ENCODE measurements at regions not wholly inside any gene's neighbourhood (a gene's known extent, or its start where the extent isn't known, plus 50 kb on each side); places are given as distances from the start of the nearest gene placed in this dataset.

DNA sequence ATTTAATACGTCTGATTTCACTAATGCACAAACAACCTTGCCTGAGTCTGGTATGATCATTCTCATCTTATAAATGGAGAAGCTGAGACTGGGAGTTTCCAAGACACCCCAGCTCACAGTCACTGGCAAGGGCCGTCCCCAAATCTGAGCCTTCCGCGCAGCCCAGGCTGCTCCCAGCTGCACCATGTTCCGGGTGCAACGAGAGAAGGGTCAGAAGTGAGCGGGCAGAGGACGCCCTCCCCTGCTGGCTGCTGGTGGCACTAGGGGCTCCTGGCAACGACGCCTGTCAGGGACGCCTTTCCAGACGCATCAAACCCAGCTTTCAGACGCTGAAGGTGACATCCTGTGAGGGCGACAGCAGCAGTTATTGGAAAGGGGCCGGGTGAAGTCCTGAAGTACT lies 115.3 kb upstream of the PROKR2 start:
- in situ Hi-C loops (cut with MboI; ENCODE audit: low pct_ligation_motif_present in 1 of 4, low pct_unique_long_range_greater_than_20kb in 1 of 4, low sequenced_read_pairs in 3 of 4) (loop anchor here in 2 of 4 donors (10.0 to 25.0 kb wide), 2 partner anchors 57 to 220 kb away; no protein-coding TSS in a partner anchor), intact Hi-C loops (cut with DNase I; ENCODE audit: low total_unique reads) (no loop called here)
- Histone ChIP-seq H3K4me1 (no peaks in the 10 kb centered on the region), H3K4me3 (no peak overlapping the region), H3K9me3 (no peaks in the 10 kb centered on the region), H3K27me3 (peaks cover 7% of the 10 kb centered on the region), H3K36me3 (no peaks in the 10 kb centered on the region), H3K27ac (no peak overlapping the region)
- 67 to 83% methylated on average over 3 to 15 of the region's 15 CpGs for WGBS, 2 donors (ENCODE audit: low coverage in 1 of 2)
- no peak for DNase-seq
- TF ChIP-seq POLR2A (IDR thresholded peaks at IDR 0.05) (no peak), POLR2AphosphoS5 (IDR thresholded peaks at IDR 0.05) (no peak), EP300 (IDR thresholded peaks at IDR 0.05; ENCODE audit: low read depth) (no peak)
- TF ChIP-seq, protein P1, sequence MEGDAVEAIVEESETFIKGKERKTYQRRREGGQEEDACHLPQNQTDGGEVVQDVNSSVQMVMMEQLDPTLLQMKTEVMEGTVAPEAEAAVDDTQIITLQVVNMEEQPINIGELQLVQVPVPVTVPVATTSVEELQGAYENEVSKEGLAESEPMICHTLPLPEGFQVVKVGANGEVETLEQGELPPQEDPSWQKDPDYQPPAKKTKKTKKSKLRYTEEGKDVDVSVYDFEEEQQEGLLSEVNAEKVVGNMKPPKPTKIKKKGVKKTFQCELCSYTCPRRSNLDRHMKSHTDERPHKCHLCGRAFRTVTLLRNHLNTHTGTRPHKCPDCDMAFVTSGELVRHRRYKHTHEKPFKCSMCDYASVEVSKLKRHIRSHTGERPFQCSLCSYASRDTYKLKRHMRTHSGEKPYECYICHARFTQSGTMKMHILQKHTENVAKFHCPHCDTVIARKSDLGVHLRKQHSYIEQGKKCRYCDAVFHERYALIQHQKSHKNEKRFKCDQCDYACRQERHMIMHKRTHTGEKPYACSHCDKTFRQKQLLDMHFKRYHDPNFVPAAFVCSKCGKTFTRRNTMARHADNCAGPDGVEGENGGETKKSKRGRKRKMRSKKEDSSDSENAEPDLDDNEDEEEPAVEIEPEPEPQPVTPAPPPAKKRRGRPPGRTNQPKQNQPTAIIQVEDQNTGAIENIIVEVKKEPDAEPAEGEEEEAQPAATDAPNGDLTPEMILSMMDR (IDR thresholded peaks at IDR 0.05): no peak

DNA sequence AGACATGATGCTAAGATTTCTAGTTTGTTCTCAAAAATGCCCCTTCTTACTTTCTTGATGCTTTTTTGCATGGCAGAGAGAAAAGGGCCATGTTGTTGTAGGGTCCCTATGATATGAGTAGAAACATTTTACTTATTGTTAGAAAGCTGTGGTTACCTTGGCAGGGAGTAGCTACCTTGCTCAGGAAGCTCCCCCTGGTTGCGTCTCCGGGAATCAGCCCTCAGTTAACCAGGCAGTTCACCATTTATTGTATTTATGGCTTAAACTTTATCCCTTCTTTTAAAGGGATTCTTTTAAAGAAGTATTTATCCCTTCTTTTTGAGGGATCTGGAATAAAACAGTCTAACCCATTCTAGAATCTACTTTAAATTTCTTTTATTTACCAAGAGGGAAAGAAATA lies 113.9 kb upstream of the PROKR2 start:
- in situ Hi-C loops (cut with MboI; ENCODE audit: low pct_ligation_motif_present in 1 of 4, low pct_unique_long_range_greater_than_20kb in 1 of 4, low sequenced_read_pairs in 3 of 4): loop anchor here in 2 of 4 donors (10.0 to 25.0 kb wide), 2 partner anchors 56 to 218 kb away; no protein-coding TSS in a partner anchor
- H3K27ac ChIP-seq: no peak overlapping the region
- no peaks in the 10 kb centered on the region for H3K36me3 ChIP-seq
- TF ChIP-seq POLR2A (IDR thresholded peaks at IDR 0.05) (no peak), POLR2AphosphoS5 (IDR thresholded peaks at IDR 0.05) (no peak), EP300 (IDR thresholded peaks at IDR 0.05; ENCODE audit: low read depth) (no peak)
- TF ChIP-seq, protein P1 (IDR thresholded peaks at IDR 0.05): no peak
- H3K4me1 ChIP-seq: no peaks in the 10 kb centered on the region
- peaks cover 7% of the 10 kb centered on the region for H3K27me3 ChIP-seq
- DNase-seq: no peak
- no peak overlapping the region for H3K4me3 ChIP-seq
- intact Hi-C loops (cut with DNase I; ENCODE audit: low total_unique reads): no loop called here
- H3K9me3 ChIP-seq: no peaks in the 10 kb centered on the region
- WGBS, 2 donors (ENCODE audit: low coverage in 1 of 2): 23 to 39% methylated on average over 2 of the region's 2 CpGs

DNA sequence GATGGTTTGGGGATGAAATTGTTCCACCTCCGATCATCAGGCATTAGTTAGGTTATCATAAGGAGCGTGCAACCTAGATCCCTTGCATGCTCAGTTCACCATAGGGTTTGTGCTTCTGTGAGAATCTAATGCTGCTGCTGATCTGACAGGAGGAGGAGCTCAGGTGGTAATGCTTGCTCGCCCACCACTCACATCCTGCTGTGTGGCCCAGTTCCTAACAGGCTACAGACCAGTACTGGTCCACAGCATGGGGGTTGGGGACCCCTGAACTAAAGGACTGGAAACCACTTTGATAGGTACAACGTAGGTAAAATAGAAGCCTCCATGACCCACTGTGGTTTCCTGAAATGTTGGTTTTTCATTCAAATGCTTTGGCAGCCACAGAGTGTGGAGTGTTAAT lies 109.3 kb upstream of the PROKR2 start:
- H3K9me3 ChIP-seq: no peaks in the 10 kb centered on the region
- no peak for DNase-seq
- no peak overlapping the region for H3K4me3 ChIP-seq
- H3K27ac ChIP-seq: no peak overlapping the region
- TF ChIP-seq POLR2A (IDR thresholded peaks at IDR 0.05) (no peak), POLR2AphosphoS5 (IDR thresholded peaks at IDR 0.05) (no peak), EP300 (IDR thresholded peaks at IDR 0.05; ENCODE audit: low read depth) (no peak)
- TF ChIP-seq, protein P1 (IDR thresholded peaks at IDR 0.05): no peak
- in situ Hi-C loops (cut with MboI; ENCODE audit: low pct_ligation_motif_present in 1 of 4, low pct_unique_long_range_greater_than_20kb in 1 of 4, low sequenced_read_pairs in 3 of 4): loop anchor here in 1 of 4 donors (25.0 kb wide), 1 partner anchor 214 kb away; no protein-coding TSS in a partner anchor
- H3K27me3 ChIP-seq: no peaks in the 10 kb centered on the region
- 75 to 82% methylated on average over 2 to 3 of the region's 4 CpGs for WGBS, 2 donors (ENCODE audit: low coverage in 1 of 2)
- no peaks in the 10 kb centered on the region for H3K36me3 ChIP-seq
- intact Hi-C loops (cut with DNase I; ENCODE audit: low total_unique reads): no loop called here
- no peaks in the 10 kb centered on the region for H3K4me1 ChIP-seq

DNA sequence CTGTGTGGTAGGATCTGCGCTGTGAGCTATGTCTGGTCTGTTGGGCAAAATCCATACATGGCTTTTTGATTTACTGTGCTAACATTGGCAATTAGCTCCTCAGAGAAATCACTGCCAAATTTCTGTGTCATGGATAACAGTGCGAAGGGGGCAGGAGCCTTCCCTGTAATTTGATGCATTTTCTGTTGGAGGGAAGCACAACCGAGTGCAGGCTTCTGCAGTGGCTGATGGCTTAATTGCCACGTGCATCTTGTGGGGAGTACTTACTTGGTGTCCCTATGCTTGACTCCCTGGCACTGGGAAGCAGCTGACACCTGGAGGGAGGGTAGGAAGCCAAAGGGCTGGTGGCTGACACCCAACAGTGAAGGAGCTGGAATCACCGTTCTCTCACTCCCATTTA lies 99.3 kb upstream of the PROKR2 start:
- intact Hi-C loops (cut with DNase I; ENCODE audit: low total_unique reads) (no loop called here), in situ Hi-C loops (cut with MboI; ENCODE audit: low pct_ligation_motif_present in 1 of 4, low pct_unique_long_range_greater_than_20kb in 1 of 4, low sequenced_read_pairs in 3 of 4) (no loop called here)
- no peak for DNase-seq
- Histone ChIP-seq H3K27ac (no peak overlapping the region), H3K9me3 (no peaks in the 10 kb centered on the region), H3K4me1 (no peaks in the 10 kb centered on the region), H3K27me3 (no peaks in the 10 kb centered on the region), H3K36me3 (no peaks in the 10 kb centered on the region), H3K4me3 (no peak overlapping the region)
- TF ChIP-seq POLR2AphosphoS5 (IDR thresholded peaks at IDR 0.05) (no peak), POLR2A (IDR thresholded peaks at IDR 0.05) (no peak), EP300 (IDR thresholded peaks at IDR 0.05; ENCODE audit: low read depth) (no peak)
- TF ChIP-seq, protein P1 (IDR thresholded peaks at IDR 0.05): no peak
- WGBS, 2 donors (ENCODE audit: low coverage in 1 of 2): 66 to 100% methylated on average over 1 to 5 of the region's 5 CpGs

All from transverse colon (tissue), 4 donors.